WERI-Rb-1 (cell line): ENCODE measurements at regions not wholly inside any gene's neighbourhood (a gene's known extent, or its start where the extent isn't known, plus 50 kb on each side); places are given as distances from the start of the nearest gene placed in this dataset.
"Not testable (repeated sequence)": the region's sequence is repeated elsewhere in the genome, so short reads cannot be mapped to it uniquely, and the experiment has no call there.

ENCODE experiments used
- DNase-seq: peaks from one replicate; pipeline ENCODE4 v3.0.0-alpha.2; 2020
- H3K27ac ChIP-seq: fragments of 250-450 bp; sonication (Bioruptor Pico); 2 replicates; pipeline ENCODE4 v1.5.1; 2020; ENCODE audit warnings: mild to moderate bottlenecking, moderate library complexity
- H3K27me3 ChIP-seq: fragments of 250-450 bp; sonication (Bioruptor Pico); 2 replicates; pipeline ENCODE4 v1.5.1; 2021; ENCODE audit warnings: mild to moderate bottlenecking, low read depth, moderate library complexity; ENCODE audit not compliant: insufficient read depth, severe bottlenecking
- H3K36me3 ChIP-seq: fragments of 250-450 bp; sonication (Bioruptor Pico); 2 replicates; pipeline ENCODE4 v1.5.1; 2020; ENCODE audit warnings: mild to moderate bottlenecking, moderate library complexity
- H3K4me3 ChIP-seq: 2 replicates; pipeline ENCODE4 v1.5.1; 2011; ENCODE audit warnings: low read depth, mild to moderate bottlenecking, control low read depth, low read length
- H3K9me3 ChIP-seq: fragments of 250-450 bp; sonication (Bioruptor Pico); 2 replicates; pipeline ENCODE4 v1.5.1; 2021; ENCODE audit warnings: mild to moderate bottlenecking, moderate library complexity; ENCODE audit not compliant: severe bottlenecking
- CTCF ChIP-seq: IDR thresholded peaks from 2 replicates; pipeline ENCODE4 v1.5.1; 2011; ENCODE audit warnings: low read depth, mild to moderate bottlenecking, control low read depth, inconsistent platforms, low read length

GRCh38 chr20:55937283-55937682, 68.0 kb downstream of the CBLN4 start:
- H3K9me3 ChIP-seq = no peaks in the 10 kb centered on the region
- no peak overlapping the region for H3K27ac ChIP-seq
- DNase-seq = no peak
- TF ChIP-seq CTCF = no peak
- no peaks in the 10 kb centered on the region for H3K36me3 ChIP-seq
- no peak overlapping the region for H3K4me3 ChIP-seq
- H3K27me3 ChIP-seq = peaks cover 34% of the 10 kb centered on the region

- Histone ChIP-seq H3K9me3 (no peaks in the 10 kb centered on the region), H3K27me3 (peaks cover 42% of the 10 kb centered on the region), H3K27ac (no peak overlapping the region), H3K4me3 (no peak overlapping the region), H3K36me3 (no peaks in the 10 kb centered on the region)
- TF ChIP-seq CTCF = no peak
- DNase-seq = no peak
Observed at GRCh38 chr20:55936209-55936595, 69.1 kb downstream of the CBLN4 start.

- H3K27ac ChIP-seq = no peak overlapping the region
- no peak for TF ChIP-seq CTCF
- peaks cover 43% of the 10 kb centered on the region for H3K27me3 ChIP-seq
- H3K9me3 ChIP-seq = no peaks in the 10 kb centered on the region
- H3K4me3 ChIP-seq = no peak overlapping the region
- no peak for DNase-seq
- H3K36me3 ChIP-seq = no peaks in the 10 kb centered on the region
Observed at GRCh38 chr20:55935448-55936208, 69.7 kb downstream of the CBLN4 start.

- Histone ChIP-seq H3K27ac (no peak overlapping the region), H3K27me3 (peaks cover 58% of the 10 kb centered on the region), H3K9me3 (no peaks in the 10 kb centered on the region), H3K36me3 (no peaks in the 10 kb centered on the region), H3K4me3 (no peak overlapping the region)
- no peak for DNase-seq
- no peak for TF ChIP-seq CTCF
Observed at GRCh38 chr20:55934146-55934545, 71.2 kb downstream of the CBLN4 start.

- H3K4me3 ChIP-seq, H3K36me3 ChIP-seq, H3K27ac ChIP-seq, H3K9me3 ChIP-seq, DNase-seq: not testable (repeated sequence)
- H3K27me3 ChIP-seq = peaks cover 77% of the 10 kb centered on the region
Observed at GRCh38 chr20:55930876-55931275, 74.4 kb downstream of the CBLN4 start.

- H3K4me3 ChIP-seq = no peak overlapping the region
- no peaks in the 10 kb centered on the region for H3K36me3 ChIP-seq
- peaks cover 54% of the 10 kb centered on the region for H3K27me3 ChIP-seq
- H3K9me3 ChIP-seq = no peaks in the 10 kb centered on the region
- no peak for DNase-seq
- no peak for TF ChIP-seq CTCF
- H3K27ac ChIP-seq = no peak overlapping the region
Observed at GRCh38 chr20:55928266-55928665, 77.1 kb downstream of the CBLN4 start.
